NCI-H82 treated with DMSO at 0.1 percent for 48 hours (cell line): ENCODE measurements at regions not wholly inside any gene's neighbourhood (a gene's known extent, or its start where the extent isn't known, plus 50 kb on each side); places are given as distances from the start of the nearest gene placed in this dataset.
A peak's percentile ranks its signal among the peaks of the same experiment; 100 is the strongest.
"Not testable (repeated sequence)": the region's sequence is repeated elsewhere in the genome, so short reads cannot be mapped to it uniquely, and the experiment has no call there.

Experiments
- DNase-seq: peaks from one replicate; lab custom pipeline; 2025; ENCODE audit not compliant: unreplicated experiment; lab: John Stamatoyannopoulos, UW

DNA sequence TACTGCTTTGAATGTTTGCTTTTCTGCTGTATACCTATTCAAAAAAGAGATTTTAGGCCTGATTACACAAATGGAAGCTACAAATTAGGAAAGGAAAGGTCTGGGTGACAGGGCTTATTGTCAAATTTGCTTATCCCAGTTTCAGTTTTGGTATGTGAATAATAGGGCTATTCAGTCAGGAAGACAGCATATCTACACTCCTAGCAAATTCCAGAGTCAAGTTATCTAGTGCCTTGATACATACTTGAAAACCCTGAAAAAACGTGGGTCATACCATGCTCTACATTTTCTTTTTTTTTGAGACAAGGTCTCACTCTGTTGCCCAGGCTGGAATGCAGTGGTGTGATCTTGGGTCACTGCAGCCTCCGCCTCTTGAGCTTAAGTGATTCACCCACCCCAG is 59.2 kb upstream of the CCDC180 start:
- not testable (repeated sequence) for DNase-seq

DNA sequence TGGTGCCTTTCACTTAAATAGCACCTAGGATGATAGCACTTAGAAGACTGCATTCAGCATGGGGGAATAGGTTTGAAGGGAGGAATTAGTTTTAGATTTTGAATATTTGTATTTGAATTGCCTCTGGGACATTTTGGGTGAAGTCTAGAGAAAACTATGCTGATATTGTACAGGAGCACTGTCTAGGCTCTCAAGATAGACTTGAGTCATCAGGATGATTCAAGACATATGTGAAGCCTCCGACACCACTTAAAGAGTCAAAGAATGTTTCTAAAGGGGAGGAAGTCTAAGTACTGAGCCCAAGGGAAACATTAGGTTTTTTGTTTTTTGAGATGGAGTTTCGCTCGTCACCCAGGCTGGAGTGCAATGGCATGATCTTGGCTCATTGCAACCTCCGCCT is 63.9 kb upstream of the CCDC180 start:
- DNase-seq, result no peak

DNA sequence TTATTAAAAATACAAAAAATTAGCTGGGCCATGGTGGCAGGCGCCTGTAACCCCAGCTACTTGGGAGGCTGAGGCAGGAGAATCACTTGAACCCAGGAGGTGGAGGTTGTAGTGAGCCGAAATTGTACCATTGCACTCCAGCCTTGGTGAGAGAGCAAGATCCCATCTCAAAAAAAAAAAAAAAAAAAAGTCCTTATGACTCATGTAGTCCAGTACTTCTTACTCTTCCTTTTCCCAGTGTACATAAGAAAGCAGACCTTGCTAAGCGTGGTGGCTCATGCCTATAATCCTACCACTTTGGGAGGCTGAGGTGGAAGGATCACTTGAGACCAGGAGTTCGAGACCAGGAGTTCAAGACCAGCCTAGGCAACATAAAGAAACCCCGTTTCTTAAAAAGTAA is 66.0 kb upstream of the CCDC180 start:
- DNase-seq, result not testable (repeated sequence)

DNA sequence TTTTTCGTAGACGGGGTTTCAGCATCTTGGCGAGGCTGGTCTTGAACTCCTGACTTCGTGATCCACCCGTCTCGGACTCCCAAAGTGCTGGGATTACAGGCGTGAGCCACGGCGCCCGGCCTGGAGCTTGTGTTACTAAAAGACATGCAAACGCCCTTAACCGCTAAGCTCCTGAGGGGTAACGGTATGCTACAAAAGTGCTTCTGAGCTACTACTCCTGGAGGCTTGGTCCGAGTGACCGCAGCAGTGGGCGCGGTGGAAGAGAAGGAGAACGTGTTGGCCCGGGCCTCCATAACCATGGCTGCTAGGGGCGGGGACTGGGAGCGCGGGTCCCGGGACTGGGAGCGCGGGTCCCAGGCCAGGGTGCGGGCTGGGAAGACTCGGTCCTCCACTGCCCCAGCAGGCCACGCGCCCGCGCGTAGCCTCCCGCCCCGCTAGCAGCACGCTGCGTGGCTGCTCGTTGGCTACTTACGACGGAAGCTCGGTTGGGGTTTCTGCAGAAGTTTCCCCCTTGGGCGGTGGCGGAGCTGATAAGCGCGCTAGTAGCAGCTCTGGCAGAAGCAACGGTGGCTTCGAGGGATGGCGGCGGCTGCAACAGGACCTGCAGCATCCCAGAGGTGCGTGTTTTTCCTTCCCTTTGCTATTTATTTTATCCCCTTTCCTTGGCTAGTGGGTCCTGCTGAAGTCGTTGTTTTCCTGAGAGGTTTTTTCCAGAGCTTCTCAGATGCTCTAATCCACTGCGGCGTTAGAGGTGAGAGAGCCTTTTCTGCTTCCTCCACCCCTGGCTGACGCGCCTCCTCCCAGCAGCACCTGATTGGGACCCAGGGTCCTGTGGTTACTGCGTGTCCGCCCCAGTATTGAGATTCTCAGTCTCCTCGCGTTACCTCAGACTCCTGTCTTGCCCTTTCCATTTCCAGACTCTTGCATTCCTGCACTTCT is 69.2 kb upstream of the CCDC180 start:
- DNase-seq, result peak; percentile 62

DNA sequence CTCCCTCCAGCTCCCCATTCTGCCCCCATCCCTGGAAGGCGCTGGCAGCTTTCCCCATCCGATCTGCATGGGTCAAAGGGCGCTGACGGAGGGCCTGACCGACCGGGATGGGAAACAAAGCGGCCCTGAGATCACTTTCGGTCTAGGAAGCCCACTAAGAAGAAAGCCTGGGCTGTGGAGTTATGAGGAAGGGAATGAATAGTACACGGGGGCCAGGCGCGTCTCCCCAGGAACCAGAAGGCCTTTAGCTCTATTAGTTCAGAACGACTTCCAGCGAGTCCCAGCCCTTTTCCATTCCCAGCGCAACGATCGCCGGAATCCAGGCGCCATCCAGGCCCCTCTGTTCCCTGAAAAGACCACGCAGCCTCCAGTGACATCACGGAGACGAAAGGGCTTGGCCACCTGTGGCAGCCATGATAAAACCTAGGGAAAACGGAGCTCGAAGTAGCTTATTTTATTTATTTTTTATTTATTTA is 70.1 kb upstream of the CCDC180 start:
- peak; percentile 7 for DNase-seq

DNA sequence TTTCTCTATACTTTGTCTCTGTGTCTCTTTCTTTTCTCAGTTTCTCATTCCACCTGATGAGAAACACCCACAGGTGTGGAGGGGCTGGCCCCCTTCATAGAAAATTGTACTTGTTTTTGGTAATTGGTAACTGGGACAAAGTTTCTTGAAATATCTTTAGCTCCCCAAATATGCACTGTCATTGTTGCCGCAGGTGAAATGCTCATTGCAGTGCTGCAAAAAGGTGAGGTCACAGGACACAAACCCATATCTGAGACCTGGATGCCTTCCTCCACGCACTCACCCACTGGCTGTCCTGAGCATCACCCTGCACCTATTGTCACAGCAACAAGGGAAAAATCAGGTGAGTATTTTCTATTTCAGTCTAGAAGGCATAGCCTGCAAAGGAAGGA is 74.5 kb upstream of the CCDC180 start:
- not testable (repeated sequence) for DNase-seq

DNA sequence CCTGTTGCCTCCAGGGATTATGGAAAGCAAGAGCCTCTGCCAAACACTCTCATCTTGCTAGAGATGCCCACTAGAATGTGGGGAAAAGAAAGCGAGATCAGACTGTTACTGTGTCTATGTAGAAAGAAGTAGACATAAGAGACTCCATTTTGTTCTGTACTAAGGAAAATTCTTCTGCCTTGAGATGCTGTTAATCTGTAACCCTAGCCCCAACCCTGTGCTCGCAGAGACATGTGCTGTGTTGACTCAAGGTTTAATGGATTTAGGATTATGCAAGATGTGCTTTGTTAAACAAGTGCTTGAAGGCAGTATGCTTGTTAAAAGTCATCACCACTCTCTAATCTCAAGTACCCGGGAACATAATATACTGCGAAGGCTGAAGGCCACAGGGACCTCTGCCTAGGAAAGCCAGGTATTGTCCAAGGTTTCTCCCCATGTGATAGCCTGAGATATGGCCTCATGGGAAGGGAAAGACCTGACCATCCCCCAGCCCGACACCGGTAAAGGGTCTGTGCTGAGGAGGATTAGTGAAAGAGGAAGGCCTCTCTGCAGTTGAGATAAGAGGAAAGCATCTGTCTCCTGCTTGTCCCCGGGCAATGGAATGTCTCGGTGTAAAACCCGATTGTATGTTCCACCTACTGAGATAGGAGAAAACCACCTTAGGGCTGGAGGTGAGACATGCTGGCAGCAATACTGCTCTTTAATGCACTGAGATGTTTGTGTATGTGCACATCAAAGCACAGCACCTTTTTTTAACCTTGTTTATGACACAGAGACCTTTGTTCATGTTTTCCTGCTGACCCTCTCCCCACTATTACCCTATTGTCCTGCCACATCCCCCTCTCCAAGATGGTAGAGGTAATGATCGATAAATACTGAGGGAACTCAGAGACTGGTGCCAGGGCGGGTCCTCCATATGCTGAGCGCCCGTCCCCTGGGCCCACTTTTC is 75.1 kb upstream of the CCDC180 start:
- DNase-seq, result peak; percentile 75

DNA sequence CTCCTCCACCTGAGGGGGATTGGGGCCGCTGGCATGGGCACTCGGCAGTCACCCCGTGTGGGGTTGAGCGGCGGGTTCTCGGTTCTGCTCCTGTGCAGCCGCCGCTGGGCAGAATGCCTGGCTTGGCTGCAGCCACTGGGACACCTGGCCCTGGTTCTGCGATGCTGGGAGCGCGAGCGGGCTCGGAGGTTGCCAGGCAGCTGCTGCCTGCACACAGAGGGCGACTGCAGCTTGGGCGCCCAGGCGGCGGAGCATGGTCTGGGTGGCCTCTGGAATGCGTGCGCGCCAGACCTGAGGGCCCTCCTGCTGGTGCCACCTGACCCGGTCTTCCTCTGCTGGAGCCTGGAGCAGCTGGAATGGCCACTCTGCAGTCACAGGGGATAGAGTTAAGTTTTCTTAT is 85.1 kb upstream of the CCDC180 start:
- not testable (repeated sequence) for DNase-seq

DNA sequence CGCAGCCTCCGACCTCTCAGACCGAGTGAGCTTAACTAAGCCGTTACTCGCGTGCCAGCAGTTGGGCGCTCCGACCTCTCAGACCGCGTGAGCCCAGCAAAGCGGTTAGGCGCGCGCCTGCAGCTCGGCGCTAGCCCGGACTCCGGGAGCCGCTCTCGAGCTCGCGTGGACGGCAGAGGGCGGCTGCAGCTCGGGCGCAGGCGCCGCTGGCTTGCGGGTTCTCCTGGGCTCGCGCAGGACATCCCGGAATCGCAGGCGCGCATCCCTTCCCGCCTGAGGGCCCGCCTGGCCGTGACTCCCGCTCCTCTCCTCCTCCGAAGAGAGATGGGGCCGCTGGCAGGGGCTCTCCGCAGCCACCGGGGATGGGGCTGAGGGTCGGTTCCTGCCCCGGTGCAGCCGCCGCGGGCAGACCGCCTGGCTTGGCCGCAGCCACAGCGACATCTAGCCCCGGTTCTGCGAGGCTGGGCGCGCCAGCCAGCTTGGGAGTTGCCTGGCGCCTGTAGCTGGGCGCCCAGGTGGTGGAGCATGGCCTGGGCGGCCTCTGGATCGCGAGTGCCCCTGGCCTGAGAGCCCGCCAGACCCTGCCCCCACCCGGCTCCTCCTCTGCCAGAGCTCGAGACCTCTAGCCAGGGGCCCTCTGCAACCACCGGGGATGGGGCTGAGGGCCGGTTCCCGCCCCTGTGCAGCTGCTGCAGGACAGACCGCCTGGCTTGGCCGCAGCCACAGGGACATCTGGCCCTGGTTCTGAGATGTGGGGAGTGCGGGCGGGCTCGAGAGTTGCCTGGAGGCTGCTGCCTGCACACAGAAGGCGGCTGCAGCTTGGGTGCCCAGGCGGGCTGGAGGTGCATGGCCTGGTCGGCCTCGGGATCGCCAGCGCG is 85.7 kb upstream of the CCDC180 start:
- peak; percentile 31 for DNase-seq

DNA sequence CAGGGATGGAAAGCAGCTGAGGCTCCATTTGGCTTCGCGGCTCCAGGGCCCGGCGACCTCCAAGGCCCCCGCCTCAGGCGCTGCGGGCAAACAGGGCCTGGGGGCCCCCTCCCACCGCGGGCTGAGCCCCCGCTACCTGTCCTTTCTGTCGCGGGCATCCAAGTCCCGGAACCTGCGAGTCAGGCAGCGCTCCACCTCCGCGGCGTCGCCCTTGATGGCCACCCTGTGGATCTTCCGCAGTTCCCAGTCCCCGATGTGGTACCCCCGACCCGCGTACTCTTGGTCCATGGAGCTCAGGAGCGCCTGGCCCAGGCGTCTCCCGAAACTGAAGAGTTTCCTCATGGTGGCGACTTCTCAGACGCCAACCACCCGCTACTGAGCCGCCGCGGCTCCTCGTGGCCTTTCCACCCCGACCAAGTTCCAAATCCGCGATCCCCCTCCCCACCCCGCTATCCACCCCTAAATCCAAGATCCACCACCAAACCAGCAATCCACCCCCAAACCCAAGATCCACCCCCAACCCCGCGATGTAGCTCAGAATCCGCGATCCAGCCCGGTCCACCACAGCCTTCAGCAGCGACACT is 86.5 kb upstream of the CCDC180 start:
- DNase-seq, result no peak

DNA sequence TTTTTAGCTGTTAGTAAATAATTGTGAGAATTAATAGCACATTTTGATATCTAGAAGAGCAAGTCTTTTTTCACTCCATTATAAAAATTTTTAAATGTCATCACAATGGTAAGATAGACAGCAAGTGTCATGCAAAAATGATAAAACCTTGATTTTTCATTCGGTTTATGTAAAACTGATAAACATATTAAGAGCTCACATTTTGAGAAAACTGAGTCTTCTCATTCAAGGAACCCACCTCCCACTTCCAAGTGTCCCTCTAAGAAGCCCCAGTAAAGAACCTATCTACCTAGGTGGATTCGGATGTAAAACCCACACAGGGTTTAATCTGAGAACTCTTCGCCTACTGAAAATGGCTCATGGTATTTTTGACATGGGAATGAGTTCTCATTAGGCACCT is 87.1 kb upstream of the CCDC180 start:
- not testable (repeated sequence) for DNase-seq

DNA sequence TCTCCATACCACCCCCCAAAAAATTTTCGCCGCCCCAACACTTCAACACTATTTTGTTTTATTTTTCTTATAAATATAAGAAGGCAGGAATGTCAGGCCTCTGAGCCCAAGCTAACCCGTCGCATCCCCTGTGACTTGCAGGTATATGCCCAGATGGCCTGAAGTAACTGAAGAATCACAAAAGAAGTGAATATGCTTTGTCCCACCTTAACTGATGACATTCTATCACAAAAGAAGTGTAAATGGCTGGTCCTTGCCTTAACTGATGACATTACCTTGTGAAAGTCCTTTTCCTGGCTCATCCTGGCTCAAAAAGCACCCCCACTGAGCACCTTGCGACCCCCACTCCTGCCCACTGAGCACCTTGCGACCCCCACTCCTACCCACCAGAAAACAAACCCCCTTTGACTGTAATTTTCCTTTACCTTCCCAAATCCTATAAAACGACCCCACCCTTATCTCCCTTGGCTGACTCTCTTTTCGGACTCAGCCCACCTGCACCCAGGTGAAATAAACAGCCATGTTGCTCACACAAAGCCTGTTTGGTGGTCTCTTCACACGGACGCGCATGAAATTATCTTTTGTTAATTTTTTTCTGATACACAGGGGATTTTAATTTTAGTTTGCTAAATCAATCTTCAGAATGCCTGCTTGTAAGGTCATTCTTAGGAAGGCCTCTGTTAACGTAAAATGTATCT is 87.9 kb upstream of the CCDC180 start:
- DNase-seq, result not testable (repeated sequence)

DNA sequence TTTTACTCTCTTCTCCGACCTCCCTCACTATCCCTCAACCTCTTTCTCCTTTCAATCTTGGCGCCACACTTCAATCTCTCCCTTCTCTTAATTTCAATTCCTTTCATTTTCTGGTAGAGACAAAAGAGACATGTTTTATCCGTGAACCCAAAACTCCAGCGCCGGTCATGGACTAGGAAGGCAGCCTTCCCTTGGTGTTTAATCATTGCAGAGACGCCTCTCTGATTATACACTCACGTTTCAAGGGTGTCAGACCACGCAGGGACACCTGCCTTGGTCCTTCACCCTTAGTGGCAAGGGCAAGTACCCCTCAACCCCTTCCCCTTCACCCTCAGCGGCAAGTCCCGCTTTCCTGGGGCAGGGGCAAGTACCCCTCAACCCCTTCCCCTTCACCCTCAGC is 92.3 kb upstream of the CCDC180 start:
- DNase-seq, result not testable (repeated sequence)

DNA sequence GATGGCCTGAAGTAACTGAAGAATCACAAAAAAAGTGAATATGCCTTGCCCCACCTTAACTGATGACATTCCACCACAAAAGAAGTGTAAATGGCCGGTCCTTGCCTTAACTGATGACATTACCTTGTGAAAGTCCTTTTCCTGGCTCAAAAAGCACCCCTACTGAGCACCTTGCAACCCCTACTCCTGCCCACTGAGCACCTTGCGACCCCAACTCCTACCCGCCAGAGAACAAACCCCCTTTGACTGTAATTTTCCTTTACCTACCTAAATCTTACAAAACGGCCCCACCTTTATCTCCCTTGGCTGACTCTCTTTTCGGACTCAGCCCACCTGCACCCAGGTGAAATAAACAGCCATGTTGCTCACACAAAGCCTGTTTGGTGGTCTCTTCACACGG is 92.9 kb upstream of the CCDC180 start:
- not testable (repeated sequence) for DNase-seq

DNA sequence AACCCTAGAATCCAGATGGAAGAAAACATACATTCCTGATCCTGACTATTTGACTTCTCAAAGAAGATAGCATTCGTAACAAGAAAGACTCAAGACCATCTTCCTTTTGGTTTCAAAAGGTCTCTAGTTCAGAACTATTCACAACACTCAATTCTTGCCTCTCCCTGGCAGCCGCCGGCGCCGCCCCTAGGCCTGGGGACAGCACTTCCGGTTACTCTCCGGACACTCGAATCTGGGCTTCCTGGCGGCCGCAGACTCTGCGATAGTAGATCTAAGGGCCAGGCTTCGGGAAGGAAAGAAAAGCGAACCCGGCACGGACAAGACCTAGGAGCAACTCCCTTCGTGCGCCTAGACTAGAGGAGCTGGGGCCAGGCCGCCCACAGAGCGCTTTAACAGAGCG is 107.8 kb upstream of the CCDC180 start:
- not testable (repeated sequence) for DNase-seq

DNA sequence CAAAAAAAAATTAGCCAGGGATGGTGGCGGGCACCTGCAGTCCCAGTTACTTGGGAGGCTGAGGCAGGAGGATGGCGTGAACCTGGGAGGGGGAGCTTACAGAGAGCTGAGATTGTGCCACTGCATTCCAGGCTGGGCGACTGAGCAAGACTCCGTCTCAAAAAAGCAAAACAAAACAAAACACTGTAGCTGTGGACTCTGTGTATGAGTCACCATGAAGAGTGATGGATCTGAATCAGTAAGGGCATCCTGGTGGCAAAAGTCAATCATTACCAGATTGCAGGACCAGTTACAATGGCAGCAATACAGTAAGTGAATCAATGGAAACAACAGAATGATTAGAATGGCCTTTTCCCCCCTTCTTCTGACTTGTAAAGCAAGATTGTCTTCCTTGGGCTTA is 113.7 kb upstream of the CCDC180 start:
- DNase-seq, result not testable (repeated sequence)

DNA sequence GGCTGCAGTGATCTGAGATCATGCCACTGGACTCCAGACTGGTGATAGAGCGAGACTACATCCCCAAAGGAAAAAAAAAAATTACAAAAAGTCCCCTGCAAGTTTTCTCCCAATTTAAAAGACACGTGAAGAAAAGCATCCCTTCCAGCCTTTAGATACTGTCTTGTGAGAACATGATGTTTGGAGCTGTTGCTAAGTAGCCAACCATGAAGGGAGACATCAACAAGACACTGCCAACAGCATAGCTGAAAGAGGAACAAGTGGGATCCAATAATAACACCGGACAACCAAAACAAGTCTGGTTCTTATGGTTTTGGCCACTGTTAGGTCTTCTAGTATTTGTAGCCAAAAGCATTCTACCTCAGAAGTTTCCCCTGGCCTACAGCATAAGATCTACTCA is 118.9 kb upstream of the CCDC180 start:
- DNase-seq, result no peak

DNA sequence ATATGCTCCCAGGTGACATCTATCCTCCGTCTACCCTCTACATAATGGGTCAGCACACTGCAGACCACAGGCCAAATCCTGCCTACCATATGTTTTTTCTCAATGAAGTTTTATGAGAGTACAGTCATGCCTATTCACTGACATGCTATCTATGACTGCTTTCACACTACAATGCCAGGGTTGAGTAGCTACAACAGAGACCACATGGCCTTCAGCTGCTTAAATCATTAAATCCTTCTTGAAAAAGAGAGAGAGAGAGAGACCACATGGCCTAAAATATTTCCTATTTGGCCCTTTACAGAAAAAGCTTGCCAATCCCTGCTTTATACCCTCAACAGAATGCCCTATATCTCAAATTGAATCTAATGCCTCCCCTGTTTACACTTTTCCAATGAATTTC is 119.8 kb upstream of the CCDC180 start:
- DNase-seq, result not testable (repeated sequence)

DNA sequence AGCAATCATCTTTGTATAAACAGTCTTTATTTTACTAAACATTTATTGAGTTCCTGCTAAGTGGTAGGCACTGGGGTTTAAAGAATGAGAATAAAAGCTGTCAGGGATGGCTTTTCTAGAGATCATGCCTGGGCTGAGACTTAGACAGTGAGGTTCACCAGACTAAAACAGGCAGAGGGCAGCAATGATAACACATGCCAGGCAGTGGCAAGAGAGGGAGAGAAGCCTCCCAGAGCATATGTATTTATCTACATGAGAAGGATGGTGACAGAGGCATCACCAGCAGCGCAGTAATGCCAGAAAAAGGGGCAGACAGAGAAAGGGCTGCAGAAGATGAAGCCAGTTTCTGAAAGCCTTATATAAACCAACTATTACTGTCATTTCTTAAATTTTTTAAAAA is 121.0 kb upstream of the CCDC180 start:
- no peak for DNase-seq

DNA sequence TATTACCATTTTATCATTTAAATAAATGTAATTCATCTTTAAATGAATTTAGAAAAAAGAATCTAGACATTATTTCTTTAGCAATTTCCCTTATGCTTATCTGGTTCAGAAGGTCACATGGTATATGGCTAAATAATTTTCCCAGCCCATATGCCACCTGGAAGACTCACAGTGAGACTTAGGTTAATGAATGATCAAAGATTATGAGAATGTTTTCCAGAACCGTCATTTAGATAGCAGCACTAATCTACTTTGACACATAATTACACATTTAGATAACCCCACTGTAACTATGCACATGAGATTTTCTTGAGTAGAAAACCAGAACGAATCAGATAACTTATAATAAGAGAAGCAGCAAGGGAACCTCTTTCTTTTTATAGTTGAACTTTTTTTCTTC is 124.9 kb upstream of the CCDC180 start:
- not testable (repeated sequence) for DNase-seq
